ENCODE measurements at regions not wholly inside any gene's neighbourhood (a gene's known extent, or its start where the extent isn't known, plus 50 kb on each side); places are given as distances from the start of the nearest gene placed in this dataset.

DNA sequence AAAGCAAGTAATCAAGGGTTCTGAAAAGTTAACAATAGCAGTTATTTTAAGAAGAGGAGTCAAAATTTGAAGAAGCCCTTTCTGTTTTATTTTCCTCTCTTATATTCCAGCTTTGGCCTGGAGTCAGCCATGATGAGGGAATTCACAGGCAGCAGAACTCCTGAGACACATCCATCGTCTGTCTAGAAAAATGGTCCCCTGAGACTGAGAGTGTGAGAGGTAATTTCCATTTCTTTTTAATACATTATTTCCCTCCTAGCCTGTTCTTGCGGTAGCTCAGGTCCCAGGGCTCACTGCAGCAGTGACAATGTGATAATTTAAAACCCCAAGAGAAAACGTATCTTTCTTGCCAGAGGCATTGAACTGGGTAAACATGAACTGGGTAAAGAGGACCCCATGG lies 296.0 kb downstream of the SMOC2 start:
- no peak for DNase-seq

DNA sequence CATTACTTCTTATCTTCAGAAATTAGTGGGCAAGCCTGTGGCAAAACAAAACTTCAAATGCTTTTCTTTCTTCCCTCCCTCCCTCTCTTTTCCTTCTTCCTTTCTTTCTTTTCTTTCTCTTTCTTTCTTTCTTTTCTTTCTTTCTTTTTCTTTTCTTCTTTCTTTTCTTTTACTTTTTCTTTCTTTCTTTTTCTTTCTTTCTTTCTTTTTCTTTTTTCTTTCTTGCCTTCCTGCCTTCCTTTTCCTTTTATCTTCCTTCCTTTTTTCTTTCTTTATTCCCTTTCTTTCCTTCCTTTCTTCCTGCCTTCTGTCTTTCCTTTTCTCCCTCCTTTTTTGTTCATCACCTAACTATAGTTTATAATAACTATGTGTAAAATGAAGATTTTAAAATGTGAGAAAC lies 295.1 kb downstream of the SMOC2 start:
- no peak for DNase-seq

DNA sequence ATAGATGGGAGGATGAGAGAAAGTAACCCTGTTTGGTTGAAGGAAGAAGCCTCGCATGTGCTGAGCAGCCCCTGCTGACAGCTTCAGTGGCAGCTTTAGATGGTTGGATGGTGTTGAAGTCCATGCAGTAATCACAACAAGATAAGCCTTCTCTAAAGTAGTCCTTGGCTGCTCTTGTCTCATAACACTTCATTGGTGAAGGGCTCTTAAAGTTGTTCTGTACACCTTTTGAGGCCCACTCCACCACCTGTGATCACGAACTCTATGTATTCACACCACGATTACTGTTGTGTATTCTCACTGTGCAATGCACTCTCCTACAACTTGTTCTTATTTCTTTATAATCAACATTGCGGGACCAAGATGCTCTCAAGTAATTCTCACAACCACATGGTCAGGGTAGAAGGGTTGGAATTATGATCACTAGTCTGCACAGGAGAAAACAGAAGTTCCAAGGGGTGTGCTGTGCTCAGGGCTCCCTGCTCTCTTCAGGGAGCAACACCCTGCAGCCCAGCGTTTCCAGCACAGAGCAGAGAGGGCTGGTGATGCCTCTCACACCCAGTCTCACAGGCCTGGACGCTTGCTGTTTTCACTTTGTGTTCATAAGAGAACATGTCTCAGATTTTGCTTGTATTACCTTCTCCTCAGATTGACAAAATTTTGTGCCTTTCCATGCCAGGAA lies 294.4 kb downstream of the SMOC2 start:
- no peak for DNase-seq

DNA sequence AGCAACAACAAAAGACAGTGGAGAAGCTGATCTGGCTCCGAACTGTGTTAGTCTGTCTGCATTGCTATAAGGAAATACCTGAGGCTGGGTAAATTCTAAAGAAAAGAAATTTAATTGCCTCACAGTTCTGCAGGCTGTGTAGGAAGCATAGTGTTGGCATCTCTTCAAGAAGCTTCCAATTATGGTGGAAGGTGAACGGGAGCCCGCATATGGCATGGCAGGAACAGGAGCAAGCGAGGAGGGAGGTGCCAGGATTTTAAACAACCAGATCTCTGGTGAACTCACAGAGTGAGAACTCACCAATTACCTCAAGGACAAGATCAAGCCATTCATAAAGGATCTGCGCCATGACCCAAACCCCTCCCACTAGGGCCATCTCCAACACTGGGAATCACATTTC lies 293.5 kb downstream of the SMOC2 start:
- no peak for DNase-seq

DNA sequence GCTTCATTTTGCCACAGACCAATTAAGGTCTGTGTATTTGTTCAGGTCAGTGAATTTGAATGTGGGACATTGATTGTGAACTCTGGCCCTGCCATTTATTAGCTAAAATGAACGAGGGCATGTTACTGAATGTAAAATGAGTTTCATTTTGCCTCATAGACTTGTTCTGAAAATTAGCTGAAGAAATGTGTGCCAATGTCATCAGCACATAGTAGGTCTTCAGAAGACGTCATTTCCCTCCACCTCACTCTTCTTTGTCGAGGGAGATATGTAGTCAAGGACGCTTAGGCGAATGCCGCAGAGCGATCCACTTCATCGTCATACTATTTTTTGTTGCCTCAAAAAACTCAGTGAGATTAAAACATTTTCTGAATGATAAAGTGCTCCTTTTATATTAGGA lies 291.7 kb downstream of the SMOC2 start:
- no peak for DNase-seq

DNA sequence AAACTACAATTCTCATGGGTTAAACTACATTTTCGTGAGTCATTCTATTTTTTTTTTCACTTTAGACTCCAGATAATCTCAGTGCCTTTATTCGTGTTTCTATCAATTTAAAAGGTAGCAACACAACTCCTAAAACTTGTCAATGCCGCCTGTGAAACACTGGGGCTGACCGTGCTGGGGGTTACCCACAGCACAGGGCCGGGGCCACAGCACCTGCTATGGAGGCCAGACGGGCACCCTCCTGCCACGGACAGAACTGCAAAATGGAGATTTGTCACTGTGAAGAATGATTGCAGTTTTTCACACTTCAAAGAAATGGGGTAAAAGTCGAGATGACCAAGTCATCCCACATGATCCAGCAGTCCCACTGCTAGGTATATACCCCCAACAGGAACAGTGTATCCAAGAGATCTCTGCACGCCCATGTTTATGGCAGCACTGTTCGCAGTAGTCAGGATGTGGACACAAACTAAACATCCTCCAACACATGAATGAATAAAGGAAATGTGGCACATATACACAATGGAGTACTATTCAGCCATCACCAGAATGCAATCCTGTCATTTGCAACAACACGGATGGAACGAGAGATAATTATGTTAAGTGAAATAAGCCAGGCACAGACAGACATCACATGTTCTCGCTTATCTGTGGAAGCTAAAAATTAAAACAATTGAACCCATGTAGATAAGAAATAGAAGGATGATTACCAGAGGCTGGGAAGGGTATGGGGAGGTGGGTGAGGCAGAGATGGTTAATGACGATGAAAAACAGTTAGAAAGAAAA lies 290.1 kb downstream of the SMOC2 start:
- DNase-seq, result no peak

DNA sequence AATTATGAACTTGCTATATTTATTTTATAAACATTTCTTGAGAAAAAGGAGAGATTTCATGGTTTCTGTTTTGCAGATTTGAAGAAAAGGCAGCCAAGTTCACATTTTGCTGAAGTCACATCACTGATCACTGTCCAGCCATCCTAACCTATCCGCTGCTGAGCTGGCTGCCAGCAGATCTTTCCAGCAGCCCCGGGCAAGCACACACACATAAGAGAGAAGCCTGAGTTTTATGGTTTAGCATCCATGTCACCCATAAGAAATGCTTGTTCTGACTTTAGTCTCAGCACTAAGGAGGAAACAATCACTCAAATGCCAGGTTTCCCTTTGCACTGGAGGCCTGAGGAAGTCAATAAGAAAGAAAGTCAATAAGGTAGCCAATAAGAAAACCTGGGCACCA lies 287.1 kb downstream of the SMOC2 start:
- DNase-seq, result no peak

DNA sequence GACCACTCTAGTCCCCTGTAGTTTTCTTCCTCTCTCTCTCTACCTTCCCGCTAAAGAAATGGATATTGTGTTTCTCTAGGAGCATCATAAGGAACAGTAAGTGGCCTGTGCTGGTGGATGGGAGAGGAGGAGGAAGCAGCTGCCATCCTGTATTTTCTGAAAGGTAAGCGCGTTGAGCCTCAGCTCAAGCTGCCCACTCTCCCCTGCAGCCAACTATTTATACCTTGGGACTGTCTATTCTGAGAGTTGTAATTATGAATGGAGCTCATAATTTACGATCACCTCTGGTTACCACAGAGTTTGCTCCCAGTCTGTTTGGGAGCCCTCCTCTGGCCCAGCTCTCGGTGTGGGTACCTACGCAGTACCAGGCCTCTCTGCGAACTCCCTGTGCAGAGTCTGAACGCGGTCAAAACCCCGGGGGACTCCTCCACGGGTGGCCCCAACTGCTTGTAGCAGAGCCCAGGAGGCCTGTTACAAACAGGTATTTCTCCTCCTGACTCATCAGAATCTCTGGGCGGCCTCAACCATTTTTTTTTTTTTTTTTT lies 285.4 kb downstream of the SMOC2 start:
- DNase-seq, result no peak

DNA sequence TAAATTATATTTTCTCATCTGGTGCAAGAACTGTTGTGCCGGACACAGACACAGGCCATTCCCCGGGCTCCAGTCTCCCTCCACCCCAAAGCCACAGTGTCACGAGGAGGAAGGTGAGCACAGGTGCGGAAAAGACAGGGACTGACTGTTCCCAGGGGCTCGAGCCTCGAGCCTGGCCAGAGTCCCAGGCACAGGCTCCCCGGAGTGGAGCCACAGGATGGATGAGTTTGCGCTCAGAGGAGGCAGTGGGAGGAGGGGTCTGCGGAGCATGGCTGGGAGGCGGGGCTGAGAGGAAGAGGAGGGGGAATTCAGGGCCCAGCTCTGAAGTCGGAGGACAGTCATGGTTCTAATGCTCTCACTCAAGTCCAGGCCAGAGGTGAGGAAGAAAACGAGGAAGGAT lies 284.8 kb downstream of the SMOC2 start:
- DNase-seq, result no peak

DNA sequence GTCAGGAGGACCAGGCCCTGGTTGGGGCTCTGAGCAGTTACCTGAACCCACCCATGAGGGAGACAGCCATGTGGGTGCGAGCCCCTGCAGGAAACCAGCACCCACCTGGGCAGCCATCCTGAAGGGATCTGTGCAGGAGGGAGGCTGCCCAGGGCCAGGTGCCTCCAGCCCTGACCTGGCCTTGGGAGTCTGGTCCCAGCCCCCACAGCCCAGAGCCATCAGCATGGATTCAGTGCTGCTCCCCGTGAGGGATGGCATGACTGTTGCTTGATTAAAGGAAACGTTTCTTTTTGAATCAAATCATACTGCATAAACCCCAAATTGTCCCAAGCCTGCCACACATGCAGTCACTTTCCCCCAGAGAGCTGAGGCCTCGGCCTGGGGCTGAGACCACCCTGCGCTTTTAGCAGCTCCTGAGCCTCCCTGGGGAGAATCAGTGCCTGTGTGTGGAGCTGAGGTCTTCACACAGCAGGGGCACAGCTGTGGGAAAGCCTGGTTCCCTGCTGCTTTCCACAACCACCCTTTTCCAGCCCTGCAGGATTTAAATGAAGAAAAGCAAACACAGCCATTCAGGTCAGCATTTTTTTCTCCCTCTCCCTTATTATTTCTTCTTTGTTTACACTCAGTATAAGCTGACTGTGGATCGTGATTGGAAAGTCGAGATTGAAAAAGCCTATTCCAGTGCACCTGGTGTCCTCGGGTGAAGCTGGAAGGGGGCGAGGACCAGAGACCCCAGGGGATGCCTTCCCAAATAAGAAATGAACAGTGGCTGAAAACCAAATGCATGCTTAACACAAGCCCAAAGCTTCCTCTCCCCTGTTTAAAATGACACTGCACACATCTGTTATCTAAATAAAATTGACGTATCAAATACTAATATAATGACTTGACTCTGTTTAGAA lies 283.9 kb downstream of the SMOC2 start:
- DNase-seq, result no peak

DNA sequence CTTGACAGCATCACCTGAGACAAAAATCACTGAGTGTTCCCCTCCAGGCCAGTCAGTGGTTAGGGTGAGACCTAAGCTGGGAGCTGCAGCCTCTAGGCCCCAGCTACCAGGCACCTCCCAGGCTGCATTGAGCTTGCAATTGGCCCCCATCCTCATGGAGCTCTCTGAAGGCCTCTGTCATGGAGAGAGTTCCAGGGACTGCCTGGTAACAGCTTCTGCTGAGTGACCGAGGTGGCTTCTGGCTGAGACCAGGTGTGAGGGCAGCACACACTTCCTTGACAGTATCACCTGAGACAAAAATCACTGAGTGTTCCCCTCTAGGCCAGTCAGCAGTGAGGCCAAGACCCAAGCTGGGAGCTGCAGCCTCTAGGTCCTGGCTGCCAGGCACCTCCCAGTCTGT lies 283.0 kb downstream of the SMOC2 start:
- DNase-seq, result no peak

DNA sequence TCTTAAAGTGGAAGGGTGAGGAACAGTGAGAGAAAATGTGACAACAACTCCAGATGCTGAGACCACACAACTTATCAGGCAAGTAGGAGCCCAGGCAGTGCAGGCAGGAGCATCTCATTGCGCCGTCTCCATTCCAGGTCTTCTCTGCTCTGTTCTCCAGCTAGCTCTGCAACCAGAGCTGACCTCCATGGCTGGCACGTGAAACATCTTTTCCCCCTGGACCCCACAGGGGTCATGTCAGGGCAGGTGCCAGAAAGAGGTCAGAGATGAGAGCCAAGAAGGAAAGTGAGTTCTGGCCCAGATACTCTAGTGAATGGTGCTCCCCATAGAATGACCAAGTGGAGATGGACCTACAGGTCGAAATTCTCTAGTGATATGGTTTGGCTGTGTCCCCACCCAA lies 281.4 kb downstream of the SMOC2 start:
- no peak for DNase-seq

DNA sequence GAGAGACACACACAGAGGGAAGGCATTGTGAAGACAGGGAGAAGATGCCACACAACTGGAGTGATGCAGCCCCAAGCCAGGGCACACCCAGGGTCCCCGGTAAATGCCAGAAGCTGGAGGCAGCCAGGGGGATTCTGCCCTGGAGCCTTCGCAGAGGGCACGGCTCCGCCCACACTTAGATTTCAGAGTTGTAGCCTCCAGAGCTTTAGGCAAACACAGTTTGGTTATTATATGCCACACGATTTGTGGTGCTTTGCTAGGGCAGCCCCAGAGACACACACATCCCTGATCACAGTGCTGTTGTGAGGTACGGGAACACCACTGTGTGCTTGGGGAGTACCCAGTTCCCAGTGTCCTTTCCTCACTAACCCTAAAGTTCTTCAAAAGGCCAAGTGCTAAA lies 280.6 kb downstream of the SMOC2 start:
- no peak for DNase-seq

DNA sequence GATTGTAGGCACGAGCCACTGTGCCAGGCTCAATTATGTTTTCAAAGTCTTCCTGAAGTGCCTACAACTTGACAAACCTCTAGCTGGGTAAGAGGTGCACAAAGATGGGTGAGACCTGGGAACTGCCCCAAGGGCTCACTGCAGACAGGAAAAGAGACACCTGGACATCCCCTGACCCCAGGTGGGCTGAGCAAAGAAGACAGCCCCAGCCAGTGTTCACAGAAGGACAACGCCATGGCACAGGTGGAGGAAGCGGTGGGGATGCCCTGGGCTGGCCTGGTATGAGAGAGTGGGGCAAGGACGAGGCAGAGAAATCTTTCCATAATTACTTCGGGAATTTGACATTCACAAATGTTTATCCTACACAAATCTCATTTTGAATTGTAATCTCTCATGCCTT lies 278.9 kb downstream of the SMOC2 start:
- DNase-seq, result no peak

DNA sequence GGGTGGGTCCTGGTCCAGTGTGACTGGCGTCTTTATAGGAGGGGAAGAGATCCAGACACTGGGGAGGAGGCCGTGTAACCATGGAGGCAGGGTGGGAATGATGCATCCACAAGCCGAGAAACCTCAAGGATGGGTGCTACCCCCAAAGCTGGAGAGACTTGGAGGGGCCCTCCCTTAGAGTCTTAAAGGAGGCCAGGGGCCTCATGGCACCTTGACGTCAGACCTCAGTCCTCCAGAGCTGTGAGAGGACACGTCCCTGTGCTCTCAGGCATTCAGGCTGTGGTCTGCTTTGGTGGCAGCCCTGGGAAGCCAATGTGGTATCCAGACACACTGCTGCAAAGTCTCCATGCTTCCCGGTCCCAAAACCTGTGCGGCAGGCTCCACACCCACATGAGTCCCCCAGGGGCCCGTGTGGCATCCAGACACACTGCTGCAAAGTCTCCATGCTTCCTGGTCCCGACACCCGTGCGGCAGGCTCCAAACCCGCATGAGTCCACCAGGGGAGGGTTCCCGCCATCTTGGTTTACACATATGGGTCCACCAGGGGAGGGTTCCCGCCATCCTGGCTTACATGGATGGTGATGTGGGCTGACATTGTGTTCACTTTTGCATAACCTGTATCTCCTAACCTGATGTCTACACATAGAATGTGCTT lies 278.0 kb downstream of the SMOC2 start:
- DNase-seq, result no peak

Data from suppressor macrophage treated with lipopolysaccharide for 4 hours (primary cell).